Colonic mucosa (tissue), 4 donors: ENCODE measurements at regions not wholly inside any gene's neighbourhood (a gene's known extent, or its start where the extent isn't known, plus 50 kb on each side); places are given as distances from the start of the nearest gene placed in this dataset.

Source experiments
- DNase-seq: peaks from one replicate; pipeline ENCODE4 v3.0.0-alpha.2; 2020
- H3K27ac ChIP-seq: fragments of 200-600 bp; one replicate; pipeline ENCODE4 v1.8.0; 2021
- H3K27me3 ChIP-seq: fragments of 200-600 bp; one replicate; pipeline ENCODE4 v1.8.0; 2021
- H3K36me3 ChIP-seq: fragments of 200-600 bp; one replicate; pipeline ENCODE4 v1.8.0; 2021
- H3K4me1 ChIP-seq: fragments of 200-600 bp; one replicate; pipeline ENCODE4 v1.8.0; 2021; ENCODE audit warnings: mild to moderate bottlenecking
- H3K4me3 ChIP-seq: fragments of 200-600 bp; one replicate; pipeline ENCODE4 v1.8.0; 2021
- H3K9ac ChIP-seq, 2 donors: one replicate each; pipeline ENCODE4 v1.7.0; 2013; ENCODE audit warnings: control low read depth in 2 of 2, low read depth in 2 of 2, low read length in 2 of 2
- H3K9me3 ChIP-seq: fragments of 200-600 bp; one replicate; pipeline ENCODE4 v1.8.0; 2021
- CTCF ChIP-seq: fragments of 200-600 bp; IDR thresholded peaks from one replicate; pipeline ENCODE4 v1.8.0; 2022; ENCODE audit warnings: antibody characterized with exemption, mild to moderate bottlenecking
- intact Hi-C: fragments of 100-400 bp; cut with DNase I; formaldehyde crosslinking; loops from one replicate; pipeline ENCODE4 v1.14.1; 2022
- donor health status: healthy.
- donor health status: DM: no; HTN: no; CAD: no.
- donor health status: DM: no; HTN: no; CAD: no.

- H3K4me3 ChIP-seq = no peak overlapping the region
- no peaks in the 10 kb centered on the region for H3K9me3 ChIP-seq
- no peaks in the 10 kb centered on the region for H3K36me3 ChIP-seq
- no peak for TF ChIP-seq CTCF
- DNase-seq = no peak
- no peak overlapping the region for H3K27ac ChIP-seq
- intact Hi-C loops = no loop called here
- no peak overlapping the region for H3K9ac ChIP-seq
- H3K4me1 ChIP-seq = no peaks in the 10 kb centered on the region
- H3K27me3 ChIP-seq = no peaks in the 10 kb centered on the region
Measured at GRCh38 chr4:10183462-10183861, 66.9 kb upstream of the WDR1 start.

- Histone ChIP-seq H3K9me3 (no peaks in the 10 kb centered on the region), H3K36me3 (no peaks in the 10 kb centered on the region), H3K27me3 (no peaks in the 10 kb centered on the region), H3K4me1 (no peaks in the 10 kb centered on the region), H3K4me3 (no peak overlapping the region), H3K9ac (no peak overlapping the region), H3K27ac (no peak overlapping the region)
- DNase-seq = no peak
- intact Hi-C loops = no loop called here
- no peak for TF ChIP-seq CTCF
Measured at GRCh38 chr4:10182446-10183424, 66.1 kb upstream of the WDR1 start.

- Histone ChIP-seq H3K9ac (no peak overlapping the region), H3K27ac (no peak overlapping the region), H3K9me3 (no peaks in the 10 kb centered on the region), H3K4me3 (no peak overlapping the region), H3K27me3 (no peaks in the 10 kb centered on the region), H3K4me1 (no peaks in the 10 kb centered on the region), H3K36me3 (no peaks in the 10 kb centered on the region)
- TF ChIP-seq CTCF = no peak
- intact Hi-C loops = no loop called here
- DNase-seq = no peak
Measured at GRCh38 chr4:10181745-10182445, 65.3 kb upstream of the WDR1 start.

- Histone ChIP-seq H3K27me3 (no peaks in the 10 kb centered on the region), H3K4me1 (no peaks in the 10 kb centered on the region), H3K4me3 (no peak overlapping the region), H3K27ac (no peak overlapping the region), H3K9me3 (no peaks in the 10 kb centered on the region), H3K9ac (no peak overlapping the region), H3K36me3 (no peaks in the 10 kb centered on the region)
- no peak for TF ChIP-seq CTCF
- no peak for DNase-seq
- intact Hi-C loops = no loop called here
Measured at GRCh38 chr4:10180927-10181744, 64.5 kb upstream of the WDR1 start.

GRCh38 chr4:10180603-10180926 lies 64.0 kb upstream of the WDR1 start:
- no peak overlapping the region for H3K9ac ChIP-seq
- no peaks in the 10 kb centered on the region for H3K4me1 ChIP-seq
- no peak for TF ChIP-seq CTCF
- H3K27ac ChIP-seq = no peak overlapping the region
- H3K9me3 ChIP-seq = no peaks in the 10 kb centered on the region
- no peaks in the 10 kb centered on the region for H3K36me3 ChIP-seq
- H3K27me3 ChIP-seq = no peaks in the 10 kb centered on the region
- DNase-seq = no peak
- H3K4me3 ChIP-seq = no peak overlapping the region
- intact Hi-C loops = no loop called here
